ENCODE measurements at regions not wholly inside any gene's neighbourhood (a gene's known extent, or its start where the extent isn't known, plus 50 kb on each side); places are given as distances from the start of the nearest gene placed in this dataset.

GRCh38 chr6:50653253-50653652, 60.1 kb upstream of the TFAP2D start:
- TF ChIP-seq, protein P1, sequence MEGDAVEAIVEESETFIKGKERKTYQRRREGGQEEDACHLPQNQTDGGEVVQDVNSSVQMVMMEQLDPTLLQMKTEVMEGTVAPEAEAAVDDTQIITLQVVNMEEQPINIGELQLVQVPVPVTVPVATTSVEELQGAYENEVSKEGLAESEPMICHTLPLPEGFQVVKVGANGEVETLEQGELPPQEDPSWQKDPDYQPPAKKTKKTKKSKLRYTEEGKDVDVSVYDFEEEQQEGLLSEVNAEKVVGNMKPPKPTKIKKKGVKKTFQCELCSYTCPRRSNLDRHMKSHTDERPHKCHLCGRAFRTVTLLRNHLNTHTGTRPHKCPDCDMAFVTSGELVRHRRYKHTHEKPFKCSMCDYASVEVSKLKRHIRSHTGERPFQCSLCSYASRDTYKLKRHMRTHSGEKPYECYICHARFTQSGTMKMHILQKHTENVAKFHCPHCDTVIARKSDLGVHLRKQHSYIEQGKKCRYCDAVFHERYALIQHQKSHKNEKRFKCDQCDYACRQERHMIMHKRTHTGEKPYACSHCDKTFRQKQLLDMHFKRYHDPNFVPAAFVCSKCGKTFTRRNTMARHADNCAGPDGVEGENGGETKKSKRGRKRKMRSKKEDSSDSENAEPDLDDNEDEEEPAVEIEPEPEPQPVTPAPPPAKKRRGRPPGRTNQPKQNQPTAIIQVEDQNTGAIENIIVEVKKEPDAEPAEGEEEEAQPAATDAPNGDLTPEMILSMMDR (conservative IDR thresholded peaks at IDR 0.05; ENCODE audit: low read depth, low read length): no peak
- TF ChIP-seq EZH2 (IDR thresholded peaks at IDR 0.05; ENCODE audit: borderline replicate concordance, low read depth, low read length, poor library complexity, severe bottlenecking): no peak

Data from A673 (cell line).